ENCODE measurements at regions not wholly inside any gene's neighbourhood (a gene's known extent, or its start where the extent isn't known, plus 50 kb on each side); places are given as distances from the start of the nearest gene placed in this dataset.
"Not testable (repeated sequence)": the region's sequence is repeated elsewhere in the genome, so short reads cannot be mapped to it uniquely, and the experiment has no call there.

GRCh38 chr3:25945836-25946235, 155.9 kb downstream of the OXSM start:
- no peak for DNase-seq (ENCODE audit: low read depth in 2 of 2)

GRCh38 chr3:25952133-25952532, 162.2 kb downstream of the OXSM start:
- DNase-seq (ENCODE audit: low read depth in 2 of 2) = no peak

GRCh38 chr3:25957026-25957425, 167.1 kb downstream of the OXSM start:
- DNase-seq (ENCODE audit: low read depth in 2 of 2) = no peak

- no peak for DNase-seq (ENCODE audit: low read depth in 2 of 2)
These were observed 170.9 kb downstream of the OXSM start for GRCh38 chr3:25960776-25961175.

GRCh38 chr3:25962255-25962654, 172.4 kb downstream of the OXSM start:
- no peak for DNase-seq (ENCODE audit: low read depth in 2 of 2)

GRCh38 chr3:25964141-25964540, 174.3 kb downstream of the OXSM start:
- no peak for DNase-seq (ENCODE audit: low read depth in 2 of 2)

- no peak for DNase-seq (ENCODE audit: low read depth in 2 of 2)
These were observed 177.5 kb downstream of the OXSM start for GRCh38 chr3:25967385-25967784.

- DNase-seq (ENCODE audit: low read depth in 2 of 2) = no peak
These were observed 181.8 kb downstream of the OXSM start for GRCh38 chr3:25971736-25972135.

GRCh38 chr3:25973122-25973521, 183.2 kb downstream of the OXSM start:
- no peak for DNase-seq (ENCODE audit: low read depth in 2 of 2)

- no peak for DNase-seq (ENCODE audit: low read depth in 2 of 2)
These were observed 192.9 kb downstream of the OXSM start for GRCh38 chr3:25982756-25983155.

- no peak for DNase-seq (ENCODE audit: low read depth in 2 of 2)
These were observed 195.7 kb downstream of the OXSM start for GRCh38 chr3:25985621-25986020.

- no peak for DNase-seq (ENCODE audit: low read depth in 2 of 2)
These were observed 202.7 kb downstream of the OXSM start for GRCh38 chr3:25992606-25993005.

- DNase-seq (ENCODE audit: low read depth in 2 of 2) = no peak
These were observed 214.3 kb downstream of the OXSM start for GRCh38 chr3:26004172-26004571.

GRCh38 chr3:26011276-26011675, 221.4 kb downstream of the OXSM start:
- no peak for DNase-seq (ENCODE audit: low read depth in 2 of 2)

- DNase-seq (ENCODE audit: low read depth in 2 of 2) = no peak
These were observed 222.4 kb downstream of the OXSM start for GRCh38 chr3:26012241-26012745.

GRCh38 chr3:26015752-26016151, 225.9 kb downstream of the OXSM start:
- no peak for DNase-seq (ENCODE audit: low read depth in 2 of 2)

- DNase-seq (ENCODE audit: low read depth in 2 of 2) = no peak
These were observed 229.0 kb downstream of the OXSM start for GRCh38 chr3:26018889-26019288.

GRCh38 chr3:26024206-26024605, 234.3 kb downstream of the OXSM start:
- DNase-seq (ENCODE audit: low read depth in 2 of 2) = not testable (repeated sequence)

- no peak for DNase-seq (ENCODE audit: low read depth in 2 of 2)
These were observed 239.4 kb downstream of the OXSM start for GRCh38 chr3:26029321-26029720.

GRCh38 chr3:26042126-26042525, 252.2 kb downstream of the OXSM start:
- not testable (repeated sequence) for DNase-seq (ENCODE audit: low read depth in 2 of 2)

GRCh38 chr3:26049951-26050350, 260.1 kb downstream of the OXSM start:
- no peak for DNase-seq (ENCODE audit: low read depth in 2 of 2)

GRCh38 chr3:26050776-26051175, 260.9 kb downstream of the OXSM start:
- no peak for DNase-seq (ENCODE audit: low read depth in 2 of 2)

GRCh38 chr3:26058901-26059321, 269.0 kb downstream of the OXSM start:
- no peak for DNase-seq (ENCODE audit: low read depth in 2 of 2)

- no peak for DNase-seq (ENCODE audit: low read depth in 2 of 2)
These were observed 272.1 kb downstream of the OXSM start for GRCh38 chr3:26061947-26062346.

GRCh38 chr3:26064297-26064696, 274.4 kb downstream of the OXSM start:
- DNase-seq (ENCODE audit: low read depth in 2 of 2) = no peak

All from stimulated activated CD4-positive, alpha-beta T cell treated with anti-CD3 and anti-CD28 coated beads, Interleukin-15, amount 100 ng/mL, for 48 hours (primary cell).